HFF-Myc (cell line): ENCODE measurements at regions not wholly inside any gene's neighbourhood (a gene's known extent, or its start where the extent isn't known, plus 50 kb on each side); places are given as distances from the start of the nearest gene placed in this dataset.

ENCODE experiments used
- DNase-seq: peaks from one replicate; pipeline ENCODE4 v3.0.0-alpha.2; 2011; ENCODE audit warnings: low read depth; ENCODE audit errors: extremely low read depth
- H3K4me3 ChIP-seq: replicated peaks from 2 replicates; pipeline ENCODE4 v1.5.1; 2011; ENCODE audit warnings: low read depth, mild to moderate bottlenecking, control low read depth, low read length
- CTCF ChIP-seq: IDR thresholded peaks from 2 replicates; pipeline ENCODE4 v1.5.1; 2012; ENCODE audit warnings: mild to moderate bottlenecking, low read depth, low read length, control low read depth; ENCODE audit errors: missing control alignments

DNA sequence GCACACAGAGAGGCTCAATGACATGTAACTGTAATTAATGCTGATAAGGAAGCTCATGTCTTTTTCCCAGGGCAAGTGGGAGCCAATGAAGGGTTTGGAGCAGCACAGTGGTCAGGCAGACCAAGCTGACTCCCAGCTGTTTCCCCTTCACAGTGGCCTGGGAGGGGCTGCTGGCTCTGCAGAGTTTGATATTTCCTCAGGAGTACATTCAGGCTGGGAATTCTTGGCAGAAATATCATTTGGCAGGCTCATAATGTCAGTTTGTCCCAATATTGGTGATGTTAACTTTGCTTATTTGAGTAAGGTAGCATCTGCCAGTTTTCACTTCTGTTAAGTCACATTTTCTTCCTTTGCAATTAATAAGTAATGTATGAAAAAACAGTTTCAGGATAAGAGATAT lies 247.0 kb downstream of the EMP1 start:
- DNase-seq, result no peak
- H3K4me3 ChIP-seq, result no peak overlapping the region
- no peak for TF ChIP-seq CTCF

DNA sequence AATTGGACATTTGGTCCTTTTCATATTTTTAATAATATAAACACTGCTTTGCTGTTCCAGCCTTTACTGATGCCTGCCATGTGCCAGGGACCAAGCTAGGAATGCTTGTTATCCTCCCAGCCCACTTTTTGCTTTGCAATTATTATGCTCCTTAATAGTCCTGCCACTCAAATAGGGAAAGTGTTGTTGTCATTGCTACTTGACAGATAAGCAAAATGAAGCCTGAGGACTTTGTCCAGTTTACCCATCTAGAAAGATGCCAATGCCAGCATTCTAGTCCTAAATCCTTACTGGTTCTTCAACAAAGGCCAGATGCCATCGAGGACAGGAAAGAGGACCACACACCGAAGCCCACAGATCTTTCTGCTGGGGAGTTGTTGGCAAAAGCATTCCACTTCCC lies 246.5 kb downstream of the EMP1 start:
- DNase-seq, result no peak
- TF ChIP-seq CTCF, result no peak
- H3K4me3 ChIP-seq, result no peak overlapping the region

DNA sequence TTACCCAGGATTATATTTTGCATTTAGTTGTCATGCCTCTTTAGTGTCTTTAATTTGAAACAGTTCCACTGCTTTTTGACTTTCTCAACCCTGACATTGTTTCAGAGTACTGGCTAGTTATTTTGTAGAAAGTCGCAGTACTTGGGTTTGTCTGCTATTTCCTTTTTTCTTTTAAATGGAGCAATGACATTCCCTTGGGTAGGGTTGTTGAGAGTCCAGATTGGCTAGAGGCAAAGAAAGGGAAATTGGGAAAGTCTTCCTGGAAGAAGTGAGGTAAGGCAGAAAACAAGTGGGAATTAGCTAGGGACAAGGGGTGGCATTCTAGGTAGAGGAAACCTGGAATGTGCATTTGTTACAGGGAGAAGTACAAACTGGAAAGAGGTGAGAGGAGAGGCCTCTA lies 245.9 kb downstream of the EMP1 start:
- DNase-seq, result no peak
- TF ChIP-seq CTCF, result no peak
- no peak overlapping the region for H3K4me3 ChIP-seq

GRCh38 chr12:13440844-13441243 lies 244.3 kb downstream of the EMP1 start:
- no peak for DNase-seq

GRCh38 chr12:13437541-13437940 lies 241.0 kb downstream of the EMP1 start:
- no peak for TF ChIP-seq CTCF
- DNase-seq, result no peak
- no peak overlapping the region for H3K4me3 ChIP-seq

More at GRCh38 chr12:13440844-13441243, 244.3 kb downstream of the EMP1 start:
- no peak overlapping the region for H3K4me3 ChIP-seq
- no peak for TF ChIP-seq CTCF

DNA sequence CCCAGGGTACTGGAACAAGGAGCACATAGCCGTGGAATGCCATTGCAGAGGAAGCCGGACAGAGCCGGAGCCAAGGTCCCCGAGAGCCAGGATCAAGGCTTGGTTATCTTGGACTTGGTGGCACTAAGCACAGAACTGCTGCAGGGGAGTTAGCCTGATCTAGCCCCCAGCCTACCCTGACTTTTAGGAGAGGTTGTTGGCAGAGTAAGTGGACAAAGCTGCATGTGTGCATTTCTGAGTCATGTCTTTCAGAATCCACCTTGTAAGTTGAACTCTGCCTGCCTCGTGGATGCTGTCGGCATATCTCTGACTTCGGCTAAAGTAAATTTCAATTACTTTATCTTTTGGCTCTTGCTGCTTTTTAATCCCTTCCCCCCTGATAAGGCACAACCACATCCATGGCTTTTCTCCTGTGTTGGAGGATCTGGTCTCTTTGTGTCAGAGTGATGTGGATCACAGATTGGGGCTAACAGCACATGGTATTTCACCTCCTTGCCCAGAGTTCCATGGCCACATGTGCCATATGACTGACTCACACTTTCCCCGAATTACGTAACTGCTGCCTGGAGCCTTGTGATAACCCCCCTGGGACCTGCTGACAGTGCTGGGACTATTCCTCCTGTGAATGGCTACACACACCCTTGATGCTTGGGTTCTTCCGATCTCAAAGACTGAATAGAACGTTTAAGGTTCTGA lies 240.3 kb downstream of the EMP1 start:
- peak; percentile 21 for DNase-seq
- no peak for TF ChIP-seq CTCF
- no peak overlapping the region for H3K4me3 ChIP-seq

- no peak for TF ChIP-seq CTCF
- DNase-seq, result no peak
- H3K4me3 ChIP-seq, result no peak overlapping the region
Observed at GRCh38 chr12:13436182-13436581, 239.7 kb downstream of the EMP1 start.
